NCI-H128 (cell line): ENCODE measurements at regions not wholly inside any gene's neighbourhood (a gene's known extent, or its start where the extent isn't known, plus 50 kb on each side); places are given as distances from the start of the nearest gene placed in this dataset.
"Not testable (repeated sequence)": the region's sequence is repeated elsewhere in the genome, so short reads cannot be mapped to it uniquely, and the experiment has no call there.

ENCODE experiments used
- DNase-seq: peaks from one replicate; lab custom pipeline; 2025; ENCODE audit not compliant: unreplicated experiment; lab: John Stamatoyannopoulos, UW

DNA sequence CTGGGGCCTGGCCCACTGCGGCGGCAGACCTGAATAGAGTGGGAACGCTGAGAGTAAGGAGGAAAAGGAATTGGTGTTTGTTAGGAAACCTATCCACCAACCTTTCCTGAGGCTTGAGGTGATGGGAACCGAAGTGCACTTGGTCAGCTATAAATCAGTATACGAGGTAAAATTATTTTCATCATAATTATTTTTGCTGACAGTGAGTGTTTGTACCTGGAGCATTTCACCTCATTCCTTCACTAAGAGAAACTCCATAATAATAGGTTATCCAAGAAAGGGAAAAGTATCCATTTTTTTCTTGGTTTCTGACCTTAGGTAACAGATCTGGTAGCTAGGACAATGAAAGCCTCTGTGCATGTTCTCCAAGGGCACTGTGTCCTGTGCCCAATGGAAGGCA is 138.6 kb upstream of the RGPD4 start:
- DNase-seq: no peak

DNA sequence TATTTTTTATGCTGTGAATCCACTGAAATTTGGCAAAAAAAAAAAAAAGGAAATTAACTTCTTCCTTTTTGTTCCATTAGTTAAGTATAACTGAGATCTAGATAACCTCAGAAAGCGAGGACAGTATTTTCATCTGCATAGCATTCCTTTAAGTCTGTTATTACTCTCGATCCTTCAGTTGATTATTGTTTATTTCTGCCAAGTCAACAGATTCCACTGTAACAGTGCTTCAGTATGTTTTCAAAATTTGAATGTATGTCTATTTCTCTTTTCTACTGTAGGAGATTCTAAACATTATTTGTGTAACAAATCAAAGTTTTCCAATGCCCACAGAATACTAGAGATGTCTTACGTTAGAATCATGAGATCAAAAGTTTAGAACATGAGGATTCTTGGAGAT is 133.1 kb upstream of the RGPD4 start:
- no peak for DNase-seq

GRCh38 chr2:107694667-107695066 is 132.0 kb upstream of the RGPD4 start:
- no peak for DNase-seq

- DNase-seq: no peak
These were observed 129.3 kb upstream of the RGPD4 start for GRCh38 chr2:107697385-107697784.

- DNase-seq: no peak
These were observed 127.8 kb upstream of the RGPD4 start for GRCh38 chr2:107698861-107699260.

- no peak for DNase-seq
These were observed 126.6 kb upstream of the RGPD4 start for GRCh38 chr2:107700073-107700472.

GRCh38 chr2:107711941-107712340 is 114.8 kb upstream of the RGPD4 start:
- DNase-seq: no peak

DNA sequence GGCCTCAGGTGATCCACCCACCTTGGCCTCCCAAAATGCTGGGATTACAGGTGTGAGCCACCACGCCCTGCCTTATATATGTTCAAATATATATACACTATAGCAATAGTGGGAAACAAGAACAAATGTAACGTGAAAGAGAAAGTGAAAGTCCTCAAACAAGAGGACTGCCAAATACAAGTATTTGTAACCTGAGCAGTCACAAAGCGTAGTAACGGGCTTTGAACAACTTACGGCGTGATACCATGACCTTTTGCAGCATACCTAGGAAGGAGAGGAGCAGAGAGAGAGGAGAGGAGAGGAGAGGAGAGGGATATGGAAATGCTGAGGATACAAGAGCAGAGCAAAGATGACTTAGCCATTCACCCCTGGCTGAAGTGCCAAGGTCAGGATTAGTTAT is 113.8 kb upstream of the RGPD4 start:
- no peak for DNase-seq

GRCh38 chr2:107717661-107718060 is 109.0 kb upstream of the RGPD4 start:
- DNase-seq: peak; percentile 19

DNA sequence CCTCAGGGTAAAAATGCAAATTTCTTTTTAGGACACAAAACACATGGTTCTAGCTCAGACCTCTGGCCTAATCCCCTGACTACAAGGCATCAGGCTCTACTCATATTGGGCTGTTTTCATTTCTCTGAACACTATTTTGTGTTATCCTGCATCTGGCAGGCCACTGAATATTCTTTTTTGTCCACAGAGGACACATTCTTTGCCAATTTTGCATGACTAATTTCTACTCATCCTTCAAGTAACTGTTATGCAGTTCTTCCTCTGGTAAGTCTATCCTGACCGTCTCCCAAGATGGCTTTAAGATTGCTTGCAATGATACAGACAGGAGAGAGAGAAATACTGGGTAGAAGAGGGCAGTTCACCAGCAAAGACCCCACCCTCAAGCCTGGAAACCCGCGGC is 107.6 kb upstream of the RGPD4 start:
- DNase-seq: no peak

GRCh38 chr2:107719836-107720235 is 106.9 kb upstream of the RGPD4 start:
- no peak for DNase-seq

DNA sequence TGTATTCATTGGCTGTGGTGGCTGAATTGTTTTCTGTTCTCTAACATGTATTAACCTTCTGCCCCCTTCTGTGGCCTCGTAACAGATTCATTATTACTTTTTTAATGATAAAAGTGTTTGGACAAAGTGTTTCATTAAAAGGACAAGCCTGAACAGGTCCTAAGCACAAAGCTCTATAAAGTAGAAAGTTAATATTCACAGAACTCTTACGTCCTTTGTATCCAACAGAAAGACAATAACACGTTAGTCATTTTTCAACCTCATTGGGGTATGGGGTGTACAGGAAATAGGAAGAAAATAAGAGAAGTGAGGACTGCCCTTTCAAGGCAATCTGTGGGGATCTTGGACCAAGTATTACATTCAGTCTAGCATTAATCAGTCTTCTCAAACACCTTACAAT is 105.5 kb upstream of the RGPD4 start:
- DNase-seq: no peak

DNA sequence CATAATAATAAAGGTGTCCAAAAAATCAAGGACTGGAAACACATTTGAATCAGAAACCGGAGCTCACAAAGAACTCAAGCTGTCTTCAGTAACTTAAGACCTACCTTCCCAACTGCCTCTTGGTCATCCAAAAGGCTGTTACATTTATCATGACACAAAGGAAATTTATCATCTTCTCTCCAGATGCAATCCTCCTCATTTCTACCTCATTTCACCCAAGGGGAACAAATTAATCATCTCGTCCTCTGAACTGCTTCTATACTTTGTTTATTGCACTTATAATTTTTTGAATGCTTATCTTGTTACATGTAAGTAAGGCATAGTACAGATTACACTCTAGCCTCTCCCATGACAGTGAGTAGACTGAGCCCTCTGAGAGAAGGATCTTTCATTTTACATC is 105.1 kb upstream of the RGPD4 start:
- no peak for DNase-seq

- DNase-seq: not testable (repeated sequence)
These were observed 100.9 kb upstream of the RGPD4 start for GRCh38 chr2:107725824-107726223.

- DNase-seq: no peak
These were observed 99.4 kb upstream of the RGPD4 start for GRCh38 chr2:107727318-107727717.

- DNase-seq: no peak
These were observed 98.1 kb upstream of the RGPD4 start for GRCh38 chr2:107728586-107728985.

GRCh38 chr2:107729440-107729839 is 97.3 kb upstream of the RGPD4 start:
- no peak for DNase-seq

DNA sequence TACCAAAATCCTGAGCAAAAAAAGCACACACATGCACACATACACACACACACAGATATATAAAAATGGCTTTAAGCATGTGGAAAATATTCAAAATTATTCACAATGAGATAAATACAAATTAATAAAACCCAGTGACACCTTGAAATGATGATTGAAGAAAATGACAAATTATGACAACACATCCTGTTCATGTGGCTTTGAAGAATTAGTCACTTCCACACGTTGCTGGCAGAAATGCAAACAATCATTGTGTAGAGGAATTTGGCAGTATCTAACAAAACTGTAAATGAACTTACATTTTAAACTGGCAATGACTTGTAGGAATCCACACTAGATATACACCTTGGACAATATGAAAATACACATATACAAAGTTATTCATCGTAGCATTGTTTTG is 95.8 kb upstream of the RGPD4 start:
- no peak for DNase-seq

DNA sequence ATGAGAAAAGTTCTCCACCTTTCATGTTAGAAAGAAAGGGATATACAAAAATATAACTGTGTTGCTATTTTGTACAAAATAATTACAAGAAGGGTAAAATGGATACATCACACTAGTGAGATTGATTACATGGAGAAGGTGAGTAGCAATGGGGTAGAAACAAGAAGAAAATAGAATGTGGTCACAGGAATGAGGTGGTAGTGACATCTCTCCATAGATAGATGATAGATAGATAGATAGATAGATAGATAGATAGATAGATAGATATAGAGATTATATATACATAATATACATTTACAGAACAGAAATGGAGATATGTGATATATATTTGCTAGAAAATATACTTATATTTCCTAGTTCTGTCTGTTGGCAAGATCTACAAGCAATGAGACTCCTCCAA is 95.3 kb upstream of the RGPD4 start:
- no peak for DNase-seq

- DNase-seq: no peak
These were observed 91.5 kb upstream of the RGPD4 start for GRCh38 chr2:107735201-107735600.

DNA sequence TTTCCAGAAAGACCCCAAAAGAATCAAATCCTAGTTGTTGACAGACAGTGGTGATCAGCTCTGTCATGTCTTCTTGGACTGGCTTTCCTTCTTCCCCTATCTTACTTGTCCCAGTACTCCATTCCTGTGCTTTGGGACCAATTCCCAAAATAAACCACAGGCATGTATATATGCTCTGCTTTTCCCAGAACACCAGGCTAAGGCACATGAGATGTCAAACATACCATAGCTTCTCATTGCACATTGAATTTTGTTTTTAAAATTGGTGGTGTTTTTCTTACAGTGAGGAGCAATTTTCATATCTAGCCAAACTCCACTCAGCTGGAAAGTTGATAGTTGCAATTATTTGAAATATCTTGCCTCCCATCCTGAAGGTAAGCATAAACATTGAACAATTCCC is 88.9 kb upstream of the RGPD4 start:
- DNase-seq: no peak

- DNase-seq: no peak
These were observed 88.4 kb upstream of the RGPD4 start for GRCh38 chr2:107738266-107738665.

DNA sequence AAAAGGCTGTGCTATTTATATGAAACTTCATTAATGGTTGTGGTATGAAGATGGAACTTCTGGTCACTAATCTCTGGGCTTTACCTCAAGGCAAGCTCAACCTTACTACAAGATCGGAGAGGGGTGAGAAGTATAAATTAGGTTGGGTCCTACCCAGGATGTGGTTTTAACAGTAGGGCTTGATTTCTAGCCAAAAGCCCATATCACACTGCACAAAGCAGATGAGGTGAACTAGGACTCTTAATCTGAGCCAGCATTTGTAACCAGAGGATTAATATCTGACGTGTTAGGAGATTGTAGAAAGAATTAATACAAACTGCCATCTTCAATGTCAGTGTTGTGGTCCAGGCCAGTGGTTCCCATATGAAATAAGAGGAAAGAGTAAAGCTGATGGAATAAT is 86.4 kb upstream of the RGPD4 start:
- DNase-seq: no peak

DNA sequence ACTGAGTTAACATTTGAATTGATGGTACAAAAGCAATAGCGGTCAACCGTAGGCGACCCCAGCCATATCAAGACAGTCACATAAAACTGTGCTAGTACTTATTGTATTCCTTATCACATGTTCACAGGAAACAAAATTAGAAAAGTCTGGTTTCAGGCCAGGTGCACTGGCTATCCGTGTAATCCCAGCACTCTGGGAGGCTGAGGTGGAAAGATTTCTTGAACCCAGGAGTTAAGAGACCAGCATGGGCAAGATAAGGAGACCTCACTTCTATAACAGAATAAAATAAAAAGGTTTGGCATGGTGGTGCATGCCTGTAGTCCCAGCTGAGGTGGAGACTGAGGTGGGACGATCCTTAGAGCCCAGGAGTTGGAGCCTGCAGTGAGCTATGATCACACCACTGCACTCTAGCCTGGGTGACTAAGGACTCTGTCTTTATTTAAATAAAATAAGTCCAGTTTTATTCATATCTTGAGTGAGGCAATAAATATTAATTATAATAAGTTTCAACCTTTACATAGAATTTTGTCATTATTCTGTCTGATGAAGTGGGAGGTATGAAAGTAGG is 84.1 kb upstream of the RGPD4 start:
- no peak for DNase-seq
